ENCODE measurements at regions not wholly inside any gene's neighbourhood (a gene's known extent, or its start where the extent isn't known, plus 50 kb on each side); places are given as distances from the start of the nearest gene placed in this dataset.

GRCh38 chr7:41536122-41536872, 166.6 kb downstream of the INHBA start:
- no peak for DNase-seq (ENCODE audit: low read depth)

- DNase-seq (ENCODE audit: low read depth) = no peak
Observed at GRCh38 chr7:41529831-41530230, 173.1 kb downstream of the INHBA start.

GRCh38 chr7:41524876-41525275, 178.0 kb downstream of the INHBA start:
- no peak for DNase-seq (ENCODE audit: low read depth)

DNA sequence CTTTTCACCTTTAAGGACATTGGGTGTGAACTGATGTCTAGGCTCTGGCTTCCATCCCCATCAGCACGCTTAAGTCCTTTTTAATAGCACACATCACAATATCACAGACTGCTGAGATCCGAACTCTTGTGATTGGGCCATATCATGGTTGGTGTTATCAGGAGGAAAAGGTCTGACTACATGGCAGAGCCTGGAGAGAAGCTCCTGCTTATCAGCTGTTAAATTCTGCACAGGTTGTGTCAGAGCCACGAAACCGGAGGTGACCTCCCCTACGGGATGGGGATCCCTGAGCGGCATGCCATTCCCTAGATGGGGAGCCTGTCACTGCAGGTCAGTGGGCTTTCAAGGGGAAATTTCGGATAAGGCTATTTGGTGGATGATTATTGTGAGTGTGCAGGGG, 182.4 kb downstream of the INHBA start:
- no peak for DNase-seq (ENCODE audit: low read depth)

- DNase-seq (ENCODE audit: low read depth) = no peak
Observed at GRCh38 chr7:41517771-41518170, 185.1 kb downstream of the INHBA start.

DNA sequence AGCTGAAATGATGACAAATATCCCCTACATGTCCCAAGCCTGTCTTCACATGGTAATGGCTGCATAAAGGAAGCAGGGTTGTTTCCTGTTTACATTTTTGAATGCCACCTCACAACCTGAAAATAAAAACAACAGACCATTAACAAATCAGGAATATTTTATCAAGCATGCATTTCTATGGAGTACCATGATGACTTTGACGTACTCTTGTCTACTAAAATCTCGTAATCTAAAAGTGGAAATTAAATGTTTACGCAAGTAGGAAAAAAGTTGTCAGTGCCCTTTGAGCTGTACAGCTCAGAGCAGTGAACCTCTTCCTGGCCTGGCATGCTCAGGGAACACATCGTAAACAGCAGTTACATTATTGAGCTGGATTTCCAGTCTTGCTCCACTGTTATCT, 194.1 kb downstream of the INHBA start:
- no peak for DNase-seq (ENCODE audit: low read depth)

DNA sequence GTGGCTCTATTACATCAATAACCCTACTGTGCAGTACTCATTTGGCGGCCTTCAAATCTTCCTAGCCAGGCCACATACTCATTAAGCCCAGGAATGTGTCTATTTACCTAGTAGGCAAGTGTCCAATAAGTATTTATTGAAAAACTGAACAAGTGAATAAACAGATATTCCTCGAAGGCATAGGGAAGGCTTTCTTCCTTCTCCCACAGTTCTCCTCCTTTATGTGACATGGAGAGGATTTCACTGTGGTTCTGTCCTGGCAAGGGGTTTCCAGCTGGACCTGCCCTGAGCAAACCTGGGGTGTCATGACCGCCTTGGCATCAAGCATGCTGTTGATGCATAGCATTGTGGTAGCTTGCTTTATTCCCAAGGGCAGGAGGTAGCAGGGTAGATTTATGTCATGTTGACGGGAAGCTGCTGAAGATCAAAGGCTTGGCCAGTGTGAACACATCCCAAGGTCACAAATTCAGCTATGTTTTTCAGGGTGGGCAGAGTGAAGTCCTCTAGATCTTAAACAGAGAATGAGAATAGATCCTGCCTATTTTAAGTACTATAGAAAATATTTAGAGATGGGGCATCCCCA, 195.1 kb downstream of the INHBA start:
- no peak for DNase-seq (ENCODE audit: low read depth)

GRCh38 chr7:41504214-41504980, 198.5 kb downstream of the INHBA start:
- DNase-seq (ENCODE audit: low read depth) = no peak

- no peak for DNase-seq (ENCODE audit: low read depth)
Observed at GRCh38 chr7:41503438-41503837, 199.5 kb downstream of the INHBA start.

DNA sequence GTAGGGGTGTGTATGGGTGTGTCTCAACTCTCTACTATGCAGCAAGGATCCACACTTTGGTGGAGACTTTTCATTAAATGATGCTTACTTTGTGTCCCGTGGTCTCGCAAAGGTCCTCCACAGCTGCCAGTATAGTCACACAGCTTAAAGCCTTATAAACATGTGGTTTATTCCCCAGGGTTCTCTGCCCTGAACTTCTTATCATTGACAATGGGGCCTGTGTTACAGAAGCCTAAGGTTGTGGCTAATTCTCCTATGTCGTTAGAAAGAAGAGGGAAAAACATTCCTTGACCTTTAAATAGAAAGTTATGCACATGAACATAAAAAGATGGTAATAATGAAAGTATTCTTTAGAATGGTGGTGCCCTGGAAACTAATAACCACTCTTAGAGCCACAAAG, 201.4 kb downstream of the INHBA start:
- peak; percentile 56 for DNase-seq (ENCODE audit: low read depth)

- peak; percentile 56 for DNase-seq (ENCODE audit: low read depth)
Observed at GRCh38 chr7:41501006-41501405, 201.9 kb downstream of the INHBA start.

DNA sequence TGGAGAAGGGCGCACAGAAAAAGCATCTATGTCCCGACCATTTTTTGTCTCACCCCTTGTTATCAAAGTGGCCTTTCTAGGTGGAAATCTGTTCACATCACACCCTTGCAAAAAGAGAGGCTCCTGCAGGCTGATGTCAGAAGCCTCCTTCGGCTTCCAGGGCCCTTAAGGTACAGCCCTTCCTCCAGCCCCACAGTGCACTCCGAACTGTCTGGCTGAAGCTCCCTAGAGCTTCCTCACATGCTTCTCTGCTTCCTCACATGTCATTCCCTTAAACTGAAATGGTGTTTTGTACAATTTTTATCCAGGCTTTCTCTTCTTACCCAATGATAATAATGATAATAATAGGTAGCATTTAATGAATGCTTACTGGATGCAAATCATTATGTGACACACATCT, 210.3 kb downstream of the INHBA start:
- DNase-seq (ENCODE audit: low read depth) = no peak

DNA sequence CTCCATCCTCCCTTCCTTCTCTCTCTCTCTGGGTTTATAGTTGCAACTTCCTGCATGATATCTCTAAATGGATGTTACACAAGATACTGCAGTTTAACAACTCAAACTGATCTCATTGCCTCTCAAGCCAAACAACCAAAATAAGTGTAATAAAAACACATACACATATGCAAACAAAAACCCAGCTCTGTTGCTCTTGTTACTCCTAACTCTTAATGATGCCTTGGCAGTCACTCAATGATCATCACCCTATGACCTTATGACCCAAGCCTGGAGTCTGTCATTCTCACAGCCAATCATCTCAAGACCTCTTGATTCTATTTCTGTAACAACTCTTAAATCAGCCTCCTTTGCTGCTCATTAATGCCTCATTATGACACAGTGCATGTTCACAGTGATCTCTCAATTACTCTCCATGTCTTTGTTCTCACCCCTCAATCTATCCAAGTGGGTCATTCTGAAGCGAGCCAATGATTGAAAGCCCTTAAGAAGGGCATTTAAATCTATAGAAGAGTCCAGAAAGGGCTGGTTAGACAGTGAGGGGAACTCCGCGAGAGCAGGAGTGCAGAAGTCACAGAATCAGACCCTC, 210.9 kb downstream of the INHBA start:
- no peak for DNase-seq (ENCODE audit: low read depth)

DNA sequence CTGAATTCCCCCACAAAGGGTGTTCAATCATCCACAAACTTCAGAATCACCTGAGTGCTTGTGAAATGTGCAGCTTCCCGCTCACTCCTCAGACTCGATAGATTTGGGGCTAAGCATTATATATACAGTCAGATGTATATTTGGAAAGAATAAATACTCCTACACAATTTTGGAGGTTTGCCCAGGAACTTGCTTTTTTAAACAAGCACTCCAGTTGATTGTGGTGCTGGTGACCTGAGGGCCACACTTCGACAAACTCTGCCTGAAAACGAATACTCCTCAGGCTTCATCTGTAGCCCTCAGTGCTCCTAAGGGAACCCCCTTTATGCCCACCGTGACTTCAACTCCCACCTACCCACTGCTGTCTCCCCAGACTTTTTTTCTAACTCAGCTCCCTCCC, 211.6 kb downstream of the INHBA start:
- DNase-seq (ENCODE audit: low read depth) = no peak

DNA sequence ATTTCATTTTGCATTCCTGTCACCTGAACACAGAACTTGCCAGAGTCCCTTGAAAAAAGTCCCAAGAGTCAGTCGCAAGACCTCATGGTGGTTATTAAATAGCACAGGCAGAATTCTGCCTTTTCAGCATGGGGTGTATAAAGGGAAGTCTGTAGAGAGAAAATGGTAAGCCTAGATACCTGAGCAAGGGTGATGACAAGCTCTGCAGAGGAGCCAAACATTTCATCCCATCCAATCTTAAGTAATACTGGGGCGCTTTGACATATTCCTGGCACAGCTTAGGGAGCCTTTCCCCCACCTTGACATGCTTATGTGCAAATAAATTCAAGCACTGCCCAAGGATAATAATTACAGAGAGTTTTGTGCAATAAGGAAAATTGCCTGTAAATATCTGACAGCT, 213.0 kb downstream of the INHBA start:
- no peak for DNase-seq (ENCODE audit: low read depth)

- no peak for DNase-seq (ENCODE audit: low read depth)
Observed at GRCh38 chr7:41487229-41487940, 215.5 kb downstream of the INHBA start.

- no peak for DNase-seq (ENCODE audit: low read depth)
Observed at GRCh38 chr7:41481353-41481752, 221.5 kb downstream of the INHBA start.

DNA sequence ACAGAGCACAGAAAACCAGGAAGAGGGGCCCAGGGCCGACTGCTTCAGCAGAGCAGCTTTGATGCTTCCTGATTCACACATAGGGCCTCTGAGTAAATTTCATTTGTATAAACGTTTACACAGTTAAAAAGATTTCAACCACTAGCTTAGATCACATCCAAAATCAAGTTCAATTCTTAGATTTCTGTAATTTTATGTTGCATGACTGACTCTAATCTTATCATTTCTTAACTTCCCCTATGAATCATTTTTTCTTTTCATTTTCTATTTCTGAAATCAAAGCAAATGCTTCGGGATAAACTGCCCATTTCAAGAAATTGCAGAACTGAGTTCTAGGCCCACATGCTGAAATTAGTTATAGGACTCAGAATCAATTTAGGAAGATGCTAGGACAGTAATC, 224.7 kb downstream of the INHBA start:
- no peak for DNase-seq (ENCODE audit: low read depth)

DNA sequence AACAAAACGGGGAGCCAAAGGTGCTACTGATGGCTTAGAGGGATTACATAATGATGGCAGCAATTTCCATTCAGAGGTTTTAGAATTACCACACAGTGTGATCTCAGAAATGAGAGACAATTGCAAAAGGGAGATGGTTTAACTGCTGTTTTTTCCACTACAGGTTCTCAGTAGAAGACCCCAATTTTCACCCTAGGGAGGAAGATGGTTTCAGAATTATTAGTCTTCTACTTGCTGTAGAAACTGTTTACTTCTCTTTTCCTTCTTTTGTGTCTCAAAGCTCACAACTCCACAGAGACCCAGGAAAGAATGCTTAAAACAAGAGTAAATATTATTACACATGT, 226.5 kb downstream of the INHBA start:
- no peak for DNase-seq (ENCODE audit: low read depth)

- DNase-seq (ENCODE audit: low read depth) = no peak
Observed at GRCh38 chr7:41475801-41476459, 227.0 kb downstream of the INHBA start.

DNA sequence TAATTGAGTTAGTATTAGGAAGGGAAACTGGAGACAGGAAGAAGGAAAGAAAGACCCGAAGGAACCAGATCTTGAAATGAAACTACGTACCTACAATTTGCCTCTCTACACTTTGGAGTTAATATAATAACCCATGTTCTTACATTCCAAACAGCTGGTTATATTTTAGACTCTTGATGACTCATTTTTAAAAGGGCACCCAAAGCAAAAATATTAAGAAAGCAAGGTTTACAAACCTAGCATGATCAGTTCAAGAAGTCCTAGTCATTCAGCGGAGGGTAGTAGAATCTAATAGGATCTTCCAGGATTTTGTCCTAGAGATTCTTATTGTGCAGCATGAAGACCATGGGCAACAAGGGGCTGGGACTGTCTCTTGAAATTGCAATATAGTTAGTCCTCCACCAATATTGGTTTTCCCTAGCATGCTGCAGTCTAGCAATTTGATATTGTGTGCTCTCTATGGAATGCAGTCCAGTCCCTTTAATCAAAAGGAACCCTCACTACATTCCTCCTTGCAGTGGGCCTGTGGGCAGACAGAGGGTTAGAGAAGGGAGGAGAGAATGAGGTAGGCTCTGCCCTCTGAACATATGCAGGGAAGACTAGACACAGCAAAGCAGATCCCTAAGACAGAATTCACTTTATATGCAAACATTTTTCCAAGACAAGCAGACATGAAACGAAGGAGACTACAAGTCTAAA, 230.3 kb downstream of the INHBA start:
- peak; percentile 35 for DNase-seq (ENCODE audit: low read depth)
